ENCODE measurements at regions not wholly inside any gene's neighbourhood (a gene's known extent, or its start where the extent isn't known, plus 50 kb on each side); places are given as distances from the start of the nearest gene placed in this dataset.

GRCh38 chr10:63057509-63057908 lies 75.6 kb upstream of the NRBF2 start:
- H3K9ac ChIP-seq (ENCODE audit: insufficient read depth, low read depth, low read length): no peak overlapping the region
- ATAC-seq (no peak), DNase-seq (ENCODE audit: low spot score) (no peak), FAIRE-seq (no peak)
- no peak overlapping the region for H3K4me3 ChIP-seq (replicated peaks in 1 of 3; ENCODE audit: insufficient read depth in 1 of 3, low read depth in 2 of 3, low read length in 3 of 3)
- H2AFZ ChIP-seq (ENCODE audit: low read length): no peak overlapping the region
- H3K9me3 ChIP-seq (ENCODE audit: low read length): no peaks in the 10 kb centered on the region
- in situ Hi-C loops (cut with HindIII; ENCODE audit: extremely low pct_ligation_motif_present, low pct_unique_long_range_greater_than_20kb): no loop called here
- 39% methylated on average over 10 of the region's 10 CpGs for WGBS (ENCODE audit: low lambda C conversion rate)
- H3K79me2 ChIP-seq (ENCODE audit: insufficient read depth, low read length): no peaks in the 10 kb centered on the region
- no peaks in the 10 kb centered on the region for H3K4me1 ChIP-seq (ENCODE audit: insufficient read depth, low read length)
- intact Hi-C loops (cut with micrococcal nuclease; ENCODE audit: unreplicated experiment): no loop called here
- no TSS peak for BruUV-seq (replicated peaks)
- no peak overlapping the region for H3K27ac ChIP-seq (ENCODE audit: extremely low read length, insufficient read depth, low read length)
- ChIA-PET CTCF (ENCODE audit: low intra/inter-chr PET ratio, low total read pairs) (no interaction called here), POLR2A (no interaction called here)
- no peaks in the 10 kb centered on the region for H3K36me3 ChIP-seq (replicated peaks in 1 of 2; ENCODE audit: control insufficient read depth in 1 of 2, insufficient read depth in 2 of 2, low read length in 2 of 2)
- no peaks in the 10 kb centered on the region; a peak in 1 of 5 replicates for H3K27me3 ChIP-seq (ENCODE audit: control insufficient read depth in 1 of 2, insufficient read depth in 2 of 2, low read length in 2 of 2)
- no peak overlapping the region for H3K4me2 ChIP-seq (ENCODE audit: low read depth, low read length)
- no peaks in the 10 kb centered on the region for H4K20me1 ChIP-seq (ENCODE audit: insufficient read depth, low read length)
- TF ChIP-seq NFE2 (CRISPR knock-in tag; IDR thresholded peaks at IDR 0.05) (no peak), TEF (CRISPR knock-in tag; IDR thresholded peaks at IDR 0.05) (no peak), ZNF776 (CRISPR knock-in tag; IDR thresholded peaks at IDR 0.05) (no peak), HNRNPL (IDR thresholded peaks at IDR 0.05; ENCODE audit: low read depth, low read length) (no peak), NR3C1 (CRISPR knock-in tag; IDR thresholded peaks at IDR 0.05) (no peak), EZH2 (conservative IDR thresholded peaks at IDR 0.05; ENCODE audit: low read depth, low read length) (no peak), NFKB2 (CRISPR knock-in tag; IDR thresholded peaks at IDR 0.05; ENCODE audit: borderline replicate concordance) (no peak), SNAPC4 (CRISPR knock-in tag; IDR thresholded peaks at IDR 0.05) (no peak), HOXD1 (CRISPR knock-in tag; IDR thresholded peaks at IDR 0.05) (no peak), MYC (CRISPR knock-in tag; IDR thresholded peaks at IDR 0.05; ENCODE audit: borderline replicate concordance) (no peak), ZNF18 (CRISPR knock-in tag; IDR thresholded peaks at IDR 0.05; ENCODE audit: insufficient replicate concordance) (no peak), DDIT3 (CRISPR knock-in tag; IDR thresholded peaks at IDR 0.05) (no peak), ZNF639 (CRISPR knock-in tag; conservative IDR thresholded peaks at IDR 0.05) (no peak), RBM22 (optimal IDR thresholded peaks at IDR 0.05; ENCODE audit: low read length) (no peak), ZNF704 (CRISPR knock-in tag; IDR thresholded peaks at IDR 0.05; ENCODE audit: borderline replicate concordance) (no peak), ZNF761 (CRISPR knock-in tag; conservative IDR thresholded peaks at IDR 0.05) (no peak)
